ENCODE measurements at regions not wholly inside any gene's neighbourhood (a gene's known extent, or its start where the extent isn't known, plus 50 kb on each side); places are given as distances from the start of the nearest gene placed in this dataset.
"Not testable (repeated sequence)": the region's sequence is repeated elsewhere in the genome, so short reads cannot be mapped to it uniquely, and the experiment has no call there.

DNA sequence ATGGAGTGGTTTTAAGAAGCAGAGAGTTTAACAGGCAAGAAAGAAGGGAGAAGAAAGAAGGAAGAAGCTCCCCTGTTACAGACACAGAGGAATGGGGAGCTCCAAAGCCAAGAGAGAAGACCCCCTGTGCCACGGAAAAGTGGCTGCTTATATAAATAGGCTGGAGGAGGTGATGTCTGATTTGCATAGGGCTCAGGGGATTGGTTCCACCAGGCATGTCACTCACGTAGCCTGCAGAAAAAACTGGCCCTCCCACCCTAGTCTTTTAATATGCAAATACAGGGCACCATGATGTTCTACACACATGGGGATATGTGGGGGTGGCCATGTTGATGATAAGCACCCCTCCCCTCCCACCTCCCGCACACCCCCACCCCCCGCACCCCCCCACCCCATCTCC, 99.6 kb downstream of the ETS2 start:
- DNase-seq: no peak

DNA sequence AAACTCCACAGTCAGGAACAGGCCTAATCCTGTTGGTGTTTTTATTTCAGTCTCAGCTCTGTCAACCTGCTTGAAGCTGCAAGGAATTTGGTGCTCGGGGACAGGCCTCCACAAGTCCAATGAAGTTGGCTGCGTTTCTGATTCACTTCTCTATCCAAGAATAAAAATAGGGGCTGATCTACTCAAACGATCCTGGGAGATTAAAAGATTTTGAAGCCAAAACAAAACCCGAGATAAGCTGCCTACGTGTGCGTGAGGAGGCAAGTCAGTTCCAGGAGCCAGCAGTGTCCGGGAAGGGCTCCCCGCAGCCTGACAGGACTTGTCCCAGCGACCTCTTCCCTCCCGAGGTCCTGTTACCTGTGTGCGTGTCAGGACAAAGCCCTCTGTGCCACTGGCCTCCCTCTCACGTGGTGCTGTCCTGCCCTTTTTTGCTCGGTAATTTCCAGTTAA, 98.0 kb downstream of the ETS2 start:
- DNase-seq: no peak

DNA sequence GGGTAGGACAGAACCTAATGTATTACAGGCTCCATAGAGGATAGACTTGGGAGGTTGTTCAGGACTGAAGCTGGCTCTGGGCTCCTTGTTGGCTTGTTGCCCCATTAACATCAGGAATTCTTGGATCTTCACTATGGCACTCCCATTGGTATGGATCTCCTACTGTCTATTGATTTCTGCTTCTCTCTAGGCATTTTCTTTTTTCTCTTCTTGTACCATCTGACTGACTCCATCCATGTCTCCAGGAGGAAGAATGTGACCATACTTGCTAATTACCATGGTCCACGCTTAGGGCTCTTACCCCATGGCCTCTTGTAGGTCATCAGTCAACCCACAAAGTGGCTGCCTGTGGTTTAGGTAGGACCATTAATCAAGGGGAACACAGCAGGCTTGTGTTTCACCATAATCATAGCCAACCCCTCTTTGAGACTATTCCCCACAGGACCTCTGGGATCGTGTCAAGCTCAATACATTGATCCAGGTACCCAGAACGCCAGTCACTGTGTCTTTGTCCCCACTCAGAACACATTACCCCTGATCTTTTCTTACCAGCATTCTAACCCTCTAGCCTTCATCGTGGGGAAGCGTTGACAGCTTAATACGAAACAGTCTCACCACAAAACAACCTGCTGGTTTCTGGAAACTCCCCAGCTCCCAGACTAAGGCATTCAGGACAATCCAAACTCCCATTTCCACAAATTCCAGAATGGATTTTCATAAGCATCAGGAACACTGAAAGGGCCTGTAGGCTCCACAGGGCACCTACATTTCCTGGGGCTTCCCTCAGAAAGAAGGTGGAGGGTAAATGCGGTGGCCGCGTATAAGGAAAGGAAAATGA, 97.1 kb downstream of the ETS2 start:
- no peak for DNase-seq

DNA sequence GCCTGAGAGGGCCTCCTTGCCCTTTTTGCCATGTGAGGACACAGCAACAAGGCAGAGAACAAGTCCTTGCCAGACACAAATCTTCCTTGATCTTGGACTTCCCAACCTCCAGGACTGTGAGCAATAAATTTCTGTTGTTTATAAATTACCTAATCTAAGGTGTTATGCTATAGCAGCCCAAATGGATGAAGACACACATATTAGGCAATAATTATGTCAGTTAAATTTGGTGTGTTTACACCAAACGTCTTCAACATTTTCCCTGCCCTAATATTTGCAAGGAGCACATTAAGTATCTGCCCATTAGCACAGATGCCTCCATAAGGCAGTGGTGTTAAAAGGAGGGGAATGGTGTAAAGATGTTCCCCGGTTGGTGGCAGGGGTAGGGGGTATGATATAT, 94.8 kb downstream of the ETS2 start:
- DNase-seq: no peak

DNA sequence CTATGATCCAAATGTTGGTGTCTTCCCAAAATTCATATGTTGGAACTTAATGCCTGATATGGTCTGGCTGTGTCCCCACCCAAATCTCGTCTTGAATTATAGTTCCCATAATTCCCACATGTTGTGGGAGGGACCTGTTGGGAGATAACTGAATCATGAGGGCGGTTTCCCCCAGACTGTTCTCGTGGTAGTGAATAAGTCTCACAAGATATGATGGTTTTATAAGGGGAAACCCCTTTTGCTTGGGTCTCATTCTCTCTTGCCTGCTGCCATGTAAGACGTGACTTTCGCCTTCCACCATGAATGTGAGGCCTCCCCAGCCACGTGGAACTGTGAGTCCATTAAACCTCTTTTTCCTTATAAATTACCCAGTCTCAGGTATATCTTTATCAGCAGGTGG, 94.3 kb downstream of the ETS2 start:
- DNase-seq: not testable (repeated sequence)

DNA sequence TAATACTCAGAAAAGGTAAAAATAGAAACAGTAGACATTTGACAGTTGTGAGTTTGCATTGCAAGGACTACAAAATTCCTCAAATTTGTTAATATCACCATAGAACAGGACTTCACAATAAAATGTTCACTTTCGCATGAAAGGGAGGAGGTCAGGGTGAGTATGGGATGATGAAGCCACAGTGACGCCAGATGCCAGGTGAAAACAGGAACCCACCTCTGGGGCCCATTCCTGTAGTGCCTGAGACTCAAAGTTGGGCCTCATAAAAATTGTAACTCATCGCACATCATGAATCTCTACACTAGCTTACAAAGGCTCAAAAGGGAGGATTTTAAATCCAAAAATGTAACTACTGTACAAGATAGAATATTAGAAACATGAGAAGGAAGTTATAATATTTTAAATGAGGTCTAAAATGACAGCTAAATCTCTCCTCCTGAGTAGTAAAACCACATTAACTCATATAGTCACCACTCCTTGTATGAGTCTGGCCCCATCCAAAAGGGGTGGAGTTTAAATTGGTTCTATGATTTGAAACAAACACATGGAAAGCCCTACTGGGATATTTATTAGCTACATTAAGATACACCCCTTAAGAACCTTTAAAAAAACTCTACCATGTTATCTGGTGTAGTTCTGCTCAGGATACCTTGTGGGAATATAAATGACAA, 93.7 kb downstream of the ETS2 start:
- DNase-seq: no peak

DNA sequence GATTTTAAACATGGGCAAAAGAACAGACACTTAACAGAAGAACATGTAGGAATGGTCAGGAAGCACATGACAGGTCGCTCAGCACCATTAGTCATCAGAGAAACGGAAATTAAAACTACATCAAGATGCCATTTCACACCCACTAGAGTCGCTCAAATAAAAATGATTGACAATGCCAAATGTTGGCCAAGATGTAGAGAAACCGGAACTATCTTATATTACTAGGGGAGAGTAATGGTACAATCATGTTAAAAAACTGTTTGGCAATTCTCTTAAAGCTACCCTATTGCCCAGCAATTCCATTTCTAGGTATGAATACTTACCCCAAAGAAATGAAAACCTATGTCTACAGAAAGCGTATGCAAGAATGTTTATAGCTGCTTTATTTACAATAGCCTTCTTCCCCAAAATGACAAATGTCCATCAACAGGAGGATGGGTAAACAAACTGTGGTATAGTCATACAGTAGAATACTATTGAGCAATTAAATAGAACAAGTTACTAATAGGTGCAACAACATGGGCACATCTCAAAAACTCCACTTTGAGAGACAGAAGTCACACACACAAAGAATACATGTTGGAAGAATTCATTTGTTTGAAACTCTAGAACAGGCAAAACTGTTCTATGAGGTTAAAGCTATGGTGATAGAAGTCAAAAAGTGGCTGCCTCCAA, 92.8 kb downstream of the ETS2 start:
- DNase-seq: no peak

DNA sequence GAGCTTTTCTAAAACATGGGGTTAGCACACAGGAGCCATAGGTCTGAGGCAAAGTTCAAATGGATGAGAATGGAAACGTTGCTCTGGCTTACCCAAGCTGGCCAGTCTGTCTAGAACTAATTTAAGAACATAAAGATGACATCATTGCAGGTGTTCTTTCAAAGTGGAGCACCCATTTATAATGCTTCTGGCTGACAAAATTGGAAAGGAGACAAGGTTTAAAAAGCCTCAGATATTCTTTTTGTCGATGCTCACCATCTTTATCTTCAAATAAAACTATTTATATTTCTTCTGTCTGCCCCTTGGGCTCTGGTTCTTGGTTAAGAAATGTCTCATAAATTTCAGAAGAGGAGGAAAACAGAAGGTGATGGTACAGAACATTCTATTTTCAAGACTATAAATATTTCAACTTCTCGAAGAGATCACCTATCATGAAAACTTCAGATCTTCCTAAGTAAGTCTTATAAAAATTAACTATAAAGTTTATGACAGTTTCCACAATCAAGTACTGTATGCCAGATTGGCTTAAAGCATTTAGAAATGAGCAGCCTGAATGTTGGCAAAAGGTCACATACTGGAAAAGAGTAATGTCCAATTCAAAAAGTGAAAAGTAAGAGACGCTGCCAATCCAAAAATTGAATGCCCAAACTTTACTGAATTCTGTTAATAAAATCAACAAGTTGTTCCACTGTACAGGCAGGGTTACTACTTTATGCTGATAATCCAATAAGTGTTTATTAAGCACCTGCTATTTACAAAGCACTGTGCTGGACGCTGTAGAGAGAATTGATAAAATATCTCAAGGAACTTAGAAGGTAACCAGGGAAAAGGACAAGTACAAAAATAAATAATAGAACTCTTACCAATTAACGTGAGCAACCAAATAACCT, 92.0 kb downstream of the ETS2 start:
- no peak for DNase-seq

DNA sequence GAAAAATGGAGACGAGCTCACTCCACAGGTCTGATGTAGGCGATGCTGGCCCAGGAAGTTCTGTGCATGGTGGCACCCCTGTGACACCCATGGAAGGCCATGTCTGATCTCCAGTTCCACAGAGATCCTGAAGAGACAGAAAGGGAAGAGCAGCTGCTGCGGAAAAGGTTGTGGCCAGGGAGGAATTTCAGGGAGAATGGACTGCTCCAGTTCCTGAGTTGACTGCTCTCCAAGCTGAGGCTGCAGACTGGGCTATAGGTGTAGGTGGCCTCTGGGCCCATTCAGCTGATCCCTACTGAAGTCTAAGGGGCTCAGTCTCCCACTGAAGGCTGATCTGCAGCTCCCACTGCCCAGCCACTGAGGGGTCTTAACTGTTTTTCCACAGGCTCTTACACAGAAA, 89.2 kb downstream of the ETS2 start:
- DNase-seq: no peak

DNA sequence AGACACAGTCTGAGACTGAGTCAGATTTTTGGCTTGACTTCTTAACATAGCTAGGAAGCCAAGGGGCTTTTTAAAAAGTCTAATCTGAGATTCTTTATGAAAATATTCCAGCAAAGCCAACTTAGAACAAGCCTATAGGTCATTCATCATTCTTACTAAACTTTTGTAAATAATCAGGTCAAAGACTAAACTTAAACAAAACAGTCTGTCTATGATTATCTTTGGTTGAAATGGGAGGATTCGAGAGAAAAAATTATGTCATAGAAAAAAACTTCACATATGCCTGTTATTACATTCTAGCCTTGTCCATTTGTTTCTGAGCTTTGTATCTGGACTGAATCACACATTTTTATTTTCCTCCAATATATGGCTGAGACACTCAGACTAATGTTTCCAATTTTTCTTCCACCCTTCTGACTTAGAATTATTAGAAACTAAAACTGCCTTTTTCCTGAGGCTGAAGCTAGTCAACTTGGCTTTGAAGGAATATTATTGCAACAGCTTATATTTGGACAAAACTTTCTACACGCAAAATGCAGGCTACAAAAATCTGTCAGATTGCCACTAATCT, 83.3 kb downstream of the ETS2 start:
- DNase-seq: no peak

DNA sequence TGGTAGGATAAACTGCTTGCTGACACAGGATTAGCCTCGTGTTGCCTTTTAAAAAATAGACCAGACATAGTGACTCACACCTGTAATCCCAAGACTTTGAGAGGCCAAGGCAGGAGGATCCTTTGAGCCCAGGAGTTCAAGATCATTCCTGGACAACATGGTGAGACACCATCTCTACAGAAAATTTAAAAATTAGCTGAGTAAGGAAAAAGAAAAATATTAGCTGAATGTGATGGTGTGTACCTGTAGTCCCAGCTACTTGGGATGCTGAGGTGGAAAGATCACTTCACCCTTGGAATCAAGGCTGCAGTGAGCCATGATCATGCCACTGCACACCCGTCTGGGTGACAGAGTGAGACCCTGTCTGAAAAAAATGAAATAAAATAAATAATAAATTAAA, 82.0 kb downstream of the ETS2 start:
- no peak for DNase-seq

DNA sequence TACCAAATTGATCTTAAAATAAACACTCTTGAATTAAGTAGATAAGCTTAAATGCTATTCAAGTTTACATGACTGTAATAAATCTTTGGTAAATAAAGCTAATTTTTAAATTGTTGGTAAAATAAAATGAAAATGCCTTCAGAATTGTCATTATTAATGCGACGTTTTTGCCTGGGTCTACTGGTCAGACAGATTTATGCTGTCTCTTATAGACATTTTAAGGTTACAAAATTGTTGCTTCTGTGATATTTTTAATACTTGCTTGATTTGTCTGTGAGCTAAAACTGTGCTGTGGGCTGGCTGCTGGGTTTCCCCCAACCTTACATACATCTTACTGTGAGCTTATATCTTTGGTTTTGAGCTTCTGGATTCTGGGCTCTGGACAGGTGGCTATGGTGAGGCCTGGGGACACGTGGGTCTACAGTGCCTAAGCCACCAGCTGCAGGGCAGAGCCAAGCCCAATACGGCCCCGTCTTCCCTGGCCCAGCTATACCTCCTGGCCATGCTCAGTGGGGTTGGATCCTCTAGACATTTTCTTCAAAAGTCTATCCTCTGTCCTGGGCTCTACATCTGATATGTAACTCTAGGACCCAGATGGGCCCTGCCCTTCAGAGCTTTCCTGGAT, 81.4 kb downstream of the ETS2 start:
- DNase-seq: no peak

DNA sequence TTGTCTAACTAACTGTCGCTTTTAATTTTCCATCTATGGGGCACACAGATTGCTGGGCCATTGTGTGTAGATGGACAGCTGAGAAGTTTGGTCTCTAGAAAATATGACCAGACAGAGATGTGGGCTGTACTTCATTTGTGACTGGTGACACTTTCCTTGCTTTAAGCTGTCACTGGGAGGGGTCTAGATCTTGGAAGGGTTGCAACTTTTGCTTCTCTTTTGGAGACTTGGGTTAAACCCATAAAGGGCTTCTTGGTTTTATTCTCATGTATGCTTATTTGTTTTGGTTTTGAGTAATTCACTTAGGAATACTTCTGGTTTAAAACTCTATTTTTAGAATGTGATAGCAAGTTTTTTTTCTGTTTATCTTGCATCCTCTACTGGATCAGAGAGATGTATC, 80.2 kb downstream of the ETS2 start:
- no peak for DNase-seq

DNA sequence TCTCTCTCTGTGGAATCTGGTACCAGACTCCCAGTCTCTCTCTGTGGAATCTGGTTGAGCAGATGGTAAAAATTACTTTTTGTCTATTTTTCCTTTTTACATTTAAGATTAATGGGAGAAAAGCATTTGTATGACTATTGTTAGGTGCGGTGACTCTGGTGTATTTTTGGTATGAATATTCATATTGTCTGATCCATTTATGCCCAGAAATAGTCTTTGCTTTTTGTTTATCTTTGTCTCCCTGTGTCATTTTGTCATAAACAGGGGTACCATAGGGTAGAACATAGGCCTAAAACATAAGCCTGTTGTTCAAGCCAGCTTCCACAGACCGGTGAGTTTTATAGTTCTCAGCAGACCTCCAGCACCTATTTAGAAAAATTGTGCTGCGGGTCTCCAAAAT, 78.7 kb downstream of the ETS2 start:
- no peak for DNase-seq

DNA sequence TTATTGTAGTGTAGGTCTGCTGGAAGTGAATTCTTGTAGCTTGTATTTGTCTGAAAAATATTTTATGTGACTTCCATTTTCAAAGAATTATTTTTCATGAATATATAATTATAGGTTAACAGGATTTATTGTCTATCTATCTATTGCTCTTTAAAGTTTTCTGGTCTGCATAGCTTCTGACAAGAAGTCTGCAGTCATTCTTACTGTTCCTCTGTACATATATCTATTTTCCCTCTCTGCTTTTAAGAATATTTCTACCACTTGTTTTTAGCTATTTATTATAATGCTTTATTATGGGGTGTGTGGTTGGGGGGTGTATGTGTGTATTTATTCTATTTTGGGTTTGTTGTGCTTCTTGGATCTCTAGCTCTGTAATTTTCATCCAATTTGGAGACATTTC, 77.4 kb downstream of the ETS2 start:
- DNase-seq: no peak

DNA sequence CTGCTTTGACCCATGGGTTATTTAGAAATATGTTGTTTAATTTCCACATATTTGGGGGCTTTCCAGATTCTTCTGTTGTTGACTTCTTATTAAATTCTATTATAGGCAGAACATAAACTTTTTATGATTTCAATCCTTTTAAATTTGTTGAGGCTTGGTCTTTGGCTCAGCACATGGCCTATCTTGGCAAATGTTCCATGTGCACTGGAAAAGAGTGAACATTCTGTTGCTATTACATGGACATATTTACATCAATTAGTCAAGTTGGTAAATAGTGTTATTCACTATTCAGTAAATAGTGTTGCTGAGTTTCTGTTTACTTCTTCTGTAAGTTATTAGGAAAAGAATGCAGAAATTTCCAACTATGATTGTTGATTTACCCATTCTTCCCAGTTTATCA, 75.4 kb downstream of the ETS2 start:
- DNase-seq: no peak

DNA sequence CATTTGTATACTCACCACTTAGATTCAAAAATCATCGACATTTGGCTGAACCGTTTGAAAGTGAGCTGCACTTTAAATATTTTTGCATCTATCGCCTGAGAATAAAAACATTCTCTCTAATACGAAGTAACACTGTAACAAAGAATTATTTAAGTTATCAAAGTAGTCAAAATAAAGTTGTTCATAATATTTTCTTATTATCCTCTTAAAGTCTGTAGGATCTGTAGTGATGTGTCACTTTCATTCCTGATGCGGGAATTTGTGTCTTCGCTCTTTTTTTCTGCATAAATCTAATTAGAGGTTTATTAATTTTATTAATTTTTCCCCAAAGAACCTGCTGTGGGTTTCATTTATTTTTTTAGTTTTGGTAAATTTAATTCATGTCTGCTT, 74.8 kb downstream of the ETS2 start:
- DNase-seq: no peak

DNA sequence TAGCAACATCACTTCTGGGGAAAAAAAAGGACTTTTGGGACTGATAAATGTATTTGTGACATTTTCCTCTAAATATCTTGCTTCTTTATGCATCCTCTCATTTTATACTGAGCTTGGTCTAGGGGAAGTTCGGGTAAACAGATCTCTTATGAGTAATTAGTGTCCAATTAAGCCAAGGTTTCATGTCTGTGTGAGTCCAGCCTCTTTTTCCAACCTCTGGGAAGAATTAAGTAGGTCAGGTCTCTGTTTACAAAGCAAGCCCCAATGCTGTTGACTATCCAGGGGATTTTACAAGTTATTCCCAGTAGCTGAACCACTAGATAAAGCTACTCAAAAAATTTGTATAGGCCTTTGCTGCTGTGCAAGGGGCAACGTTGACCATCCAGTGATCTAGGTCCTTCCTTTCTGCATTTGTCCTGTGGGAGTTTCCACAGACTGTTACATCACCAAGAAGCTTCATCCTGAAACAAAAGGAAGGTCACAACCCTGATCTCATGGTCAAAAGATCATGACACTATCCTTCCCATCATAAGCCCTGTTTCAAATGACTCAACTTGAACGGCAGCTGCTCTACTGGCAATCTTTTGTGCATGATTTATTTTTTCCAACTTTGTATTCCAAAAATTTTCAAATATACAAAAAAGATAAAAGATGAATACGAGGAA, 74.3 kb downstream of the ETS2 start:
- DNase-seq: no peak

DNA sequence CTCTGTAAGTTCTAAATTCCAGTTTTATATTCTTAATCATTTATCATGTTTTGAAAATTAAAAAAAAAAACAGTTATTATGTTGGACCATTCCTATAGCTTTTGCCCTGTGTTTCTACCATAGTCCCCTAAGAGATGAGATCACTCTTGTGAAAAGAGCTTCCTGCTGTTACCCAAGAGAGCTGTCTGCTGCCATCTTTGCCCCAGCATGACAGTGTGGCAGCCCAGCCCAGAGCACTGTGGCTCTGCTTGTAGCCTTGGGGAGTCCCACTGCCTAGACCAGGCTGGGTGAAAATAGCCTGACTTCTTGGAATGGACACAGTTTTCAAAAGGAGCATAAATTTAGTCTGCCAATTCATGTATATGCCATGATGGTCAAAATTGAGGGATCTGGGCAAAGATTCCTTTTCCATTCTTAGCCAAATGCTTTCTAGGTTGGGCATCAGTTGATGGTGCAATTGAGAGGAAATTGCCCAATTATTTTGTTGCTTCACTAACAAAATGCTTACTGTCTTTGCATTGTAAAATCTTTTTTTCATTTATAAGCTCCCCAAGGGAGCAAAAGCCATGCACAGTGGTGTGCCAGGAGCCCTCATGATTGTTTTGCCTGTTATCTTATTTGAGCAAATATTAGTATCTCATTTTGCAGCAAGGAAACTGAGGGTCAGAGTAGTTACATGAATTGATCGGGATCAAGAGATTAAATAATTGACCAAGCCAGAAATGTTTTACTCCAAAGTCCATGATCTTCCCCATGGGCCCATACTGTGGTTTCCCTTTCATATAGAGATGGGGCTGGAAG, 72.8 kb downstream of the ETS2 start:
- no peak for DNase-seq

DNA sequence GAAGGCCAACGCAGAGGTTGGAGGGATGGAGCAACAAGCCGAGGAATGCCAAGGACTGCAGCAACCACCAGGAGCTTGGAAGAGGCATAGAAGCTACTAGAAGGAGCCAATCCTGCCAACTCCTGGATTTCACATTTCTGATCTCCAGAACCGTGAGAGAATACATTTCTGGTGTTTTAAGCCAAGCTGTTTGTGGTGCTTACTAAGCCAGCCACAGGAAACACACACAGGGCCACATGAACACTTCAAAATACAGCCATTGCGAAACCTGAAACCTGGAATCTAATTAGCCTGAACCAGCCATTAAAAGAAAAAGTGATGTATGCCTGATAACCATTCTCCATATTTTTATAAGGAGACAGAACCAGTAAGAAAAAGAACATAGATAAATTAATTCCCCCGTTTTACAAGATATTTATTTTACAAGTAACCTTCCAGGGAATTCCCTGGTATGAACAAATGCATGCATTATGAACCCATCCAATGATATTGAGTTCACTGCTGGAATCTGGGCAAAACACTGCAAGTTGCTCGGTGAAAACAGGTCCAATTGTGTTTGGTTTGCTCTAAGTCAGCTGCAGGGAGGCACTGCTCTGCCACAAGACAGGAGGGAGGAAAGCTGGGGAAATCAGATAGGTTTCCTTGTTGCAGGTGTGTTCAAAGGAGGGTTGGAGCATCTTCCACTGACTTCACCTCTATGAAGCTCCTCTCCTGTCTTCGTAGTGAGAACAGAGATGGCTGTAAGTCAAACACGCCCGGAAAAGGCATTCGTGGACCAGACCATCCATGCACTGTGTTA, 70.2 kb downstream of the ETS2 start:
- DNase-seq: no peak
